ENCODE measurements at regions not wholly inside any gene's neighbourhood (a gene's known extent, or its start where the extent isn't known, plus 50 kb on each side); places are given as distances from the start of the nearest gene placed in this dataset.

DNA sequence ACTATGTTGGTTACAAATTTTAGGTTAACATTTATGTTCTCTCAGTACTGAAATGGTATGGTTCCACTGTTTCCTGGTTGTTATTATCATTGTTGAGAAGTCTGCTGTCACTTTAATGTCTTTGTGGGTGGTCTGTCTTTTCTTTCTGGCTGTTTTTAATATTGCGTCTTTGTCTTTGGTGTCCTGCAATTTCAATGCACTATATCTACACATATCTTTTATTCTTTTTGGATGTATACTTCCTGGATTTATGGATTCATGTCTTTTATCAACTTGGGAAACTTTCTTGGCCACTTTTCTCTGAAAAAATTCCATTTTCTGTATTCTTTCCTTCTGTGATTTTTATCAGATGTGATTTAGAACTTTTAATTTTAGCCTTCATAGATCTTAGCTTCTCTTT, 250.2 kb downstream of the BUB3 start:
- no peak for DNase-seq
- Histone ChIP-seq H3K36me3 (no peaks in the 10 kb centered on the region), H3K4me3 (no peak overlapping the region), H3K9me3 (peaks cover 0 to 4% (median 0%) of the 10 kb centered on the region in 4 donors), H3K27ac (no peak overlapping the region), H3K4me1 (no peaks in the 10 kb centered on the region), H3K27me3 (no peaks in the 10 kb centered on the region)
- TF ChIP-seq EP300 (IDR thresholded peaks at IDR 0.05): no peak
- TF ChIP-seq, protein P1, sequence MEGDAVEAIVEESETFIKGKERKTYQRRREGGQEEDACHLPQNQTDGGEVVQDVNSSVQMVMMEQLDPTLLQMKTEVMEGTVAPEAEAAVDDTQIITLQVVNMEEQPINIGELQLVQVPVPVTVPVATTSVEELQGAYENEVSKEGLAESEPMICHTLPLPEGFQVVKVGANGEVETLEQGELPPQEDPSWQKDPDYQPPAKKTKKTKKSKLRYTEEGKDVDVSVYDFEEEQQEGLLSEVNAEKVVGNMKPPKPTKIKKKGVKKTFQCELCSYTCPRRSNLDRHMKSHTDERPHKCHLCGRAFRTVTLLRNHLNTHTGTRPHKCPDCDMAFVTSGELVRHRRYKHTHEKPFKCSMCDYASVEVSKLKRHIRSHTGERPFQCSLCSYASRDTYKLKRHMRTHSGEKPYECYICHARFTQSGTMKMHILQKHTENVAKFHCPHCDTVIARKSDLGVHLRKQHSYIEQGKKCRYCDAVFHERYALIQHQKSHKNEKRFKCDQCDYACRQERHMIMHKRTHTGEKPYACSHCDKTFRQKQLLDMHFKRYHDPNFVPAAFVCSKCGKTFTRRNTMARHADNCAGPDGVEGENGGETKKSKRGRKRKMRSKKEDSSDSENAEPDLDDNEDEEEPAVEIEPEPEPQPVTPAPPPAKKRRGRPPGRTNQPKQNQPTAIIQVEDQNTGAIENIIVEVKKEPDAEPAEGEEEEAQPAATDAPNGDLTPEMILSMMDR (IDR thresholded peaks at IDR 0.05): no peak
- no peak for TF ChIP-seq POLR2A (IDR thresholded peaks at IDR 0.05)
- no peak for TF ChIP-seq POLR2AphosphoS5 (IDR thresholded peaks at IDR 0.05)
- intact Hi-C loops (cut with DNase I): loop anchor here (2.0 kb wide), 1 partner anchor 52 kb away; no protein-coding TSS in a partner anchor
- 93% methylated on average over 1 of the region's 1 CpG for WGBS, 2 donors

- H3K9me3 ChIP-seq: peaks cover 0 to 4% (median 0%) of the 10 kb centered on the region in 4 donors
These were observed 254.5 kb downstream of the BUB3 start for GRCh38 chr10:123408660-123409059.

DNA sequence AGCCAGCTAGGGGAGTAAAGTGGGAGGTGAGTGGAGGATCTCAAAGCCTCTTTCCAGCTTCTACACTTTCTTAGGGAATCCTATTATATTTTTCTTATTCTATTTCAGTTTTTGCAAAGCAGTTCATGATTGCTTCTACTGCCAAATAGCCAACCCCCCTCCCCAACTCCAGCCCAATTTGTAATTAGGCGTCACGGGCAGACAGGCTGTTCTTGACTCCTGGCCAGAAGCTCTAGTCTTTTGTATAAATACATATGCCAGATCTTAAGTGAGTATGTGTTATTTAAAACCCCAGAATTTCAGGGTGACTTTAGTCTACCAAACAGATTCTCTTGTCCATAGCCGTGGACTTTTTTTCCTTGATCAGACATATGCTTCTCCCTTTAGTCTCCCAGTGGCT, 255.2 kb downstream of the BUB3 start:
- Histone ChIP-seq H3K36me3 (no peaks in the 10 kb centered on the region), H3K27me3 (peaks cover 0 to 3% (median 0%) of the 10 kb centered on the region in 3 donors), H3K9me3 (peaks cover 0 to 4% (median 0%) of the 10 kb centered on the region in 4 donors), H3K4me1 (no peaks in the 10 kb centered on the region), H3K27ac (no peak overlapping the region), H3K4me3 (no peak overlapping the region)
- TF ChIP-seq EP300 (IDR thresholded peaks at IDR 0.05) (no peak), POLR2AphosphoS5 (IDR thresholded peaks at IDR 0.05) (no peak), POLR2A (IDR thresholded peaks at IDR 0.05) (no peak)
- TF ChIP-seq, protein P1 (IDR thresholded peaks at IDR 0.05): no peak
- DNase-seq: no peak
- WGBS, 2 donors: 69 to 73% methylated on average over 3 of the region's 3 CpGs
- intact Hi-C loops (cut with DNase I): no loop called here

More at GRCh38 chr10:123408660-123409059, 254.5 kb downstream of the BUB3 start:
- no peak for TF ChIP-seq EP300 (IDR thresholded peaks at IDR 0.05)
- TF ChIP-seq, protein P1 (IDR thresholded peaks at IDR 0.05): no peak
- no peak for TF ChIP-seq POLR2A (IDR thresholded peaks at IDR 0.05)
- no peak for TF ChIP-seq POLR2AphosphoS5 (IDR thresholded peaks at IDR 0.05)
- no peaks in the 10 kb centered on the region for H3K36me3 ChIP-seq
- H3K27ac ChIP-seq: no peak overlapping the region
- no peak for DNase-seq
- H3K4me1 ChIP-seq: no peaks in the 10 kb centered on the region
- 83 to 88% methylated on average over 3 of the region's 3 CpGs for WGBS, 2 donors
- no peak overlapping the region for H3K4me3 ChIP-seq
- intact Hi-C loops (cut with DNase I): no loop called here
- no peaks in the 10 kb centered on the region for H3K27me3 ChIP-seq

GRCh38 chr10:123409884-123410283, 255.7 kb downstream of the BUB3 start:
- no peak overlapping the region for H3K27ac ChIP-seq
- H3K4me1 ChIP-seq: no peaks in the 10 kb centered on the region
- H3K9me3 ChIP-seq: peaks cover 0 to 2% (median 0%) of the 10 kb centered on the region in 4 donors
- no peak for DNase-seq
- H3K27me3 ChIP-seq: peaks cover 0 to 3% (median 0%) of the 10 kb centered on the region in 3 donors
- no peaks in the 10 kb centered on the region for H3K36me3 ChIP-seq
- TF ChIP-seq EP300 (IDR thresholded peaks at IDR 0.05): no peak
- TF ChIP-seq, protein P1 (IDR thresholded peaks at IDR 0.05): no peak
- no peak for TF ChIP-seq POLR2AphosphoS5 (IDR thresholded peaks at IDR 0.05)
- TF ChIP-seq POLR2A (IDR thresholded peaks at IDR 0.05): no peak
- WGBS, 2 donors: 79 to 82% methylated on average over 6 of the region's 6 CpGs
- intact Hi-C loops (cut with DNase I): no loop called here
- no peak overlapping the region for H3K4me3 ChIP-seq

- Histone ChIP-seq H3K9me3 (no peaks in the 10 kb centered on the region), H3K27me3 (peaks cover 0 to 3% (median 0%) of the 10 kb centered on the region in 3 donors), H3K4me1 (no peaks in the 10 kb centered on the region), H3K27ac (no peak overlapping the region), H3K4me3 (no peak overlapping the region), H3K36me3 (no peaks in the 10 kb centered on the region)
- DNase-seq: no peak
- intact Hi-C loops (cut with DNase I): no loop called here
- 71 to 83% methylated on average over 2 of the region's 2 CpGs for WGBS, 2 donors
- TF ChIP-seq POLR2A (IDR thresholded peaks at IDR 0.05) (no peak), POLR2AphosphoS5 (IDR thresholded peaks at IDR 0.05) (no peak), EP300 (IDR thresholded peaks at IDR 0.05) (no peak)
- TF ChIP-seq, protein P1 (IDR thresholded peaks at IDR 0.05): no peak
These were observed 252.8 kb upstream of the GPR26 start for GRCh38 chr10:123413353-123413752.

Measured in sigmoid colon (tissue), 6 donors.